GM18907 (cell line): ENCODE measurements at regions not wholly inside any gene's neighbourhood (a gene's known extent, or its start where the extent isn't known, plus 50 kb on each side); places are given as distances from the start of the nearest gene placed in this dataset.

Source experiments
- ATAC-seq: cut with Tn5 transposase; IDR thresholded peaks from one replicate; pipeline ENCODE4 v1.9.1; 2021; ENCODE audit warnings: mild to moderate bottlenecking, moderate library complexity; ENCODE audit not compliant: unreplicated experiment

- no peak for ATAC-seq
Measured at GRCh38 chr1:182134257-182134656, 72.7 kb upstream of the ZNF648 start.

- no peak for ATAC-seq
Measured at GRCh38 chr1:182133181-182133580, 71.7 kb upstream of the ZNF648 start.

- ATAC-seq, result no peak
Measured at GRCh38 chr1:182129398-182129797, 67.9 kb upstream of the ZNF648 start.

- ATAC-seq, result no peak
Measured at GRCh38 chr1:182128502-182128901, 67.0 kb upstream of the ZNF648 start.

GRCh38 chr1:182127656-182128055 is 66.1 kb upstream of the ZNF648 start:
- no peak for ATAC-seq

- ATAC-seq, result no peak
Measured at GRCh38 chr1:182126272-182126800, 64.8 kb upstream of the ZNF648 start.

GRCh38 chr1:182122913-182123260 is 61.4 kb upstream of the ZNF648 start:
- no peak for ATAC-seq

GRCh38 chr1:182122256-182122912 is 60.9 kb upstream of the ZNF648 start:
- no peak for ATAC-seq

- no peak for ATAC-seq
Measured at GRCh38 chr1:182121787-182122186, 60.3 kb upstream of the ZNF648 start.

GRCh38 chr1:182120411-182121258 is 59.1 kb upstream of the ZNF648 start:
- no peak for ATAC-seq

- ATAC-seq, result no peak
Measured at GRCh38 chr1:182119631-182120030, 58.1 kb upstream of the ZNF648 start.

GRCh38 chr1:182118851-182119250 is 57.3 kb upstream of the ZNF648 start:
- ATAC-seq, result no peak

GRCh38 chr1:182114627-182115023 is 53.1 kb upstream of the ZNF648 start:
- no peak for ATAC-seq

GRCh38 chr1:182113879-182114626 is 52.5 kb upstream of the ZNF648 start:
- no peak for ATAC-seq

- ATAC-seq, result no peak
Measured at GRCh38 chr1:182111496-182111895, 50.0 kb upstream of the ZNF648 start.
